ENCODE measurements at regions not wholly inside any gene's neighbourhood (a gene's known extent, or its start where the extent isn't known, plus 50 kb on each side); places are given as distances from the start of the nearest gene placed in this dataset.
"Not testable (repeated sequence)": the region's sequence is repeated elsewhere in the genome, so short reads cannot be mapped to it uniquely, and the experiment has no call there.

DNA sequence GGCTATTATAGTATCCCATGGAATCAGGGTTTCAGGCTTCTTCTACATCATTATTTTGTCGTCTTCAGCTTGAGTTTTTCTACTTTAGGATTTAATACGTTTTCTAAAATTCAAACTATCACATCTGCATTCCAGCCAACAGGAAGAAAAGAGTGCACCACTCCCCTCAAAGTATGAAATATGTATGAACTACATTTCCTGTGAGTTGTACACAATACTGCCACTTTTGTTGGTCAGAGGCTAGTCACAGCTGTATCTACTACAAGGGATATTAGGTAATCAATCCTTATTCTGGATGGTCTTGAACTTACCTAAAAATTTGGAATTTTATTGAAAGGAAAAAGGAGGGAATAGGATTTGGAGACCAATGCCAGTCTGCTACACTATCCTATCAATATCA, 235.6 kb upstream of the TBX18 start:
- CTCF ChIA-PET: interaction anchor here (0.7 to 0.8 kb wide), 2 partner anchors 15 to 289 kb away, joined by 3 read pairs; no protein-coding TSS in a partner anchor

DNA sequence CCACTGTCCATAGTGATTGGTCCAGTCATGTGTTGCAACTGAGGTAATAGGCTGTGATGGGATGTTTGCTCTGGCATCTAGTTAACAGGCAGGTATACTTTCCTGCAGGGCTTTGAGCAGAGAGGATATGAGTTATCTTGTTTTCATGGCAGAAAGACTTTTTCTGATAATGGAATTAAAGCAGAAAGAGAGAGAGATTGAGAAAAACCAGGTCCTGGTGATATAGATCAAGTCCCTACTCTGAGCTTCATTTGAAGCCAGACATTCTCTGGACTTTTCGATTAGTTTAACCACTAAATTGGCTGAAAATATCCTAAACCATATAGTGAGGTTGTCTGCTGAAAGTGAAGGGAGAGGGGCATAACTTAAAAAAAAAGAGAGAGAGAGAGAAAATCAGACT, 233.8 kb upstream of the TBX18 start:
- DNase-seq (ENCODE audit: low spot score): no peak
- POLR2A ChIA-PET (ENCODE audit: low non-redundant PET): no interaction called here
- no peak overlapping the region for H3K27ac ChIP-seq
- TF ChIP-seq, protein P1, sequence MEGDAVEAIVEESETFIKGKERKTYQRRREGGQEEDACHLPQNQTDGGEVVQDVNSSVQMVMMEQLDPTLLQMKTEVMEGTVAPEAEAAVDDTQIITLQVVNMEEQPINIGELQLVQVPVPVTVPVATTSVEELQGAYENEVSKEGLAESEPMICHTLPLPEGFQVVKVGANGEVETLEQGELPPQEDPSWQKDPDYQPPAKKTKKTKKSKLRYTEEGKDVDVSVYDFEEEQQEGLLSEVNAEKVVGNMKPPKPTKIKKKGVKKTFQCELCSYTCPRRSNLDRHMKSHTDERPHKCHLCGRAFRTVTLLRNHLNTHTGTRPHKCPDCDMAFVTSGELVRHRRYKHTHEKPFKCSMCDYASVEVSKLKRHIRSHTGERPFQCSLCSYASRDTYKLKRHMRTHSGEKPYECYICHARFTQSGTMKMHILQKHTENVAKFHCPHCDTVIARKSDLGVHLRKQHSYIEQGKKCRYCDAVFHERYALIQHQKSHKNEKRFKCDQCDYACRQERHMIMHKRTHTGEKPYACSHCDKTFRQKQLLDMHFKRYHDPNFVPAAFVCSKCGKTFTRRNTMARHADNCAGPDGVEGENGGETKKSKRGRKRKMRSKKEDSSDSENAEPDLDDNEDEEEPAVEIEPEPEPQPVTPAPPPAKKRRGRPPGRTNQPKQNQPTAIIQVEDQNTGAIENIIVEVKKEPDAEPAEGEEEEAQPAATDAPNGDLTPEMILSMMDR (conservative IDR thresholded peaks at IDR 0.05; ENCODE audit: low read depth): no peak
- CTCF ChIA-PET: no interaction called here

More for the DNA sequence above, 235.6 kb upstream of the TBX18 start:
- DNase-seq (ENCODE audit: low spot score): no peak
- TF ChIP-seq, protein P1 (conservative IDR thresholded peaks at IDR 0.05; ENCODE audit: low read depth): no peak
- POLR2A ChIA-PET (ENCODE audit: low non-redundant PET): no interaction called here
- H3K27ac ChIP-seq: no peak overlapping the region

DNA sequence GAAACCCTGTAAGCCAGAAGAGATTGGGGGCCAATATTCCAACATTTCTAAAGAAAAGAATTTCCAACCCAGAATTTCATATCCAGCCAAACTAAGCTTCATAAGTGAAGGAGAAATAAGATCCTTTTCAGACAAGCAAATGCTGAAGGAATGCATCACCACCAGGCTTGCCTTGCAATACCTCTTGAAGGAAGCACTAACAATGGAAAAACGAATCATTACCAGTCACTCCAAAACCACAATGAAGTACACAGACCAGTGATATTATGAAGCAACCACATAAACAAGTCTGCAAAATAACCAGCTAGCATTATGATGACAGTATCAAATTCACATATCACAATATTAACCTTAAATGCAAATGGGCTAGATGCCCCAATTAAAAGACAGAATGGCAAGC, 224.4 kb upstream of the TBX18 start:
- CTCF ChIA-PET; H3K27ac ChIP-seq; DNase-seq (ENCODE audit: low spot score); POLR2A ChIA-PET (ENCODE audit: low non-redundant PET): not testable (repeated sequence)

DNA sequence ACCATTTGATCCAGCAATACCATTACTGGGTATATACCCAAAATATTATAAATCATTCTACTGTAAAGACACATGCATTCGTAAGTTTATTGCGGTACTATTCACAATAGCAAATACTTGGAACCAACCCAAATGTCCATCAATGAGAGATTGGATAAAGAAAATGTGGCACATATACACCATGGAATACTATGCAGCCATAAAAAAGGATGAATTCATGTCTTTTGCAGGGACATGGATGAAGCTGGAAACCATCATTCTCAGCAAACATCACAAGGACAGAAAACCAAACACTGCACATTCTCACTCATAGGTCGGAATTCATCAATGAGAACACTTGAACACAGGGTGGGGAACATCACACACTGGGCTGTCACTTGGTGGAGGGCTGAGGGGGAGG, 221.1 kb upstream of the TBX18 start:
- POLR2A ChIA-PET (ENCODE audit: low non-redundant PET); H3K27ac ChIP-seq; DNase-seq (ENCODE audit: low spot score): not testable (repeated sequence)
- CTCF ChIA-PET: interaction anchor here (0.7 kb wide), 1 partner anchor 211 kb away, joined by 3 read pairs; no protein-coding TSS in a partner anchor

DNA sequence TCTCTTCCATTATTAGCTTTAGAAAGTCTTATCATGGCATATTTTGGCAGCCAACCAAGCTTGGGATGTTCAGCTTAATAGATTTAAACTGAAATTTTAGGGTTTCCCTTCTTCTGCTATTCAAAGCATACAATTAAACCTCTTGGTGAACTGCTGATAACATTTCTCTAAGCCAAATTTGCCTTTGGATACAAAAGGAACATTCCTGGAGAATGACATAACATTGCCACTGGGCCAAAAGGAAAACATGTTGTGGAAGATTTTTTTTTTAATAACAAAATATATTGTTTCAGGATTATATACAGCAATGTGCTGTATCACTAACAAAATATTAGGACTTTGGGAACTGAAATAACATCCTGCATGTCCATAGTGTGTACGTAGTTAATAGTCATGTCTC, 215.1 kb upstream of the TBX18 start:
- TF ChIP-seq, protein P1 (conservative IDR thresholded peaks at IDR 0.05; ENCODE audit: low read depth): no peak
- no peak for DNase-seq (ENCODE audit: low spot score)
- ChIA-PET POLR2A (ENCODE audit: low non-redundant PET) (no interaction called here), CTCF (no interaction called here)
- no peak overlapping the region for H3K27ac ChIP-seq

DNA sequence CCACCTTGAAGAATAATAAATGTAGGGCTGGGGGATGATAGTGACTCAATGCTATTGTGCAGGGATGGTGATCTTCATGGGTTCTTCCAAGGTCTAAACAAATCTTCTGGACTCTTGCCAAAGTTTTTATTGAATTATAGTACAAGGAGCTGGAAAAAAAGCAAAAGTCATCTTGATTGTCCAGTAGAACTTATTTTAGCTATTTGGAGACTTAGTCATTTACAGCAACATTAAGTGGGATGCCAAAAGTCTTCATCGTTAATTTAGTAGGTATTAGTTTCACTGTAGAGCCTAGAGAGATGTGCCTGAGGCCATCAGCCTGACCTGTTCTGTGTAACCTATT, 212.9 kb upstream of the TBX18 start:
- DNase-seq (ENCODE audit: low spot score): no peak
- TF ChIP-seq, protein P1 (conservative IDR thresholded peaks at IDR 0.05; ENCODE audit: low read depth): no peak
- ChIA-PET POLR2A (ENCODE audit: low non-redundant PET) (no interaction called here), CTCF (interaction anchor here (0.6 to 1.3 kb wide), 2 partner anchors 346 to 414 kb away, joined by 3 to 4 read pairs; no protein-coding TSS in a partner anchor)
- no peak overlapping the region for H3K27ac ChIP-seq

DNA sequence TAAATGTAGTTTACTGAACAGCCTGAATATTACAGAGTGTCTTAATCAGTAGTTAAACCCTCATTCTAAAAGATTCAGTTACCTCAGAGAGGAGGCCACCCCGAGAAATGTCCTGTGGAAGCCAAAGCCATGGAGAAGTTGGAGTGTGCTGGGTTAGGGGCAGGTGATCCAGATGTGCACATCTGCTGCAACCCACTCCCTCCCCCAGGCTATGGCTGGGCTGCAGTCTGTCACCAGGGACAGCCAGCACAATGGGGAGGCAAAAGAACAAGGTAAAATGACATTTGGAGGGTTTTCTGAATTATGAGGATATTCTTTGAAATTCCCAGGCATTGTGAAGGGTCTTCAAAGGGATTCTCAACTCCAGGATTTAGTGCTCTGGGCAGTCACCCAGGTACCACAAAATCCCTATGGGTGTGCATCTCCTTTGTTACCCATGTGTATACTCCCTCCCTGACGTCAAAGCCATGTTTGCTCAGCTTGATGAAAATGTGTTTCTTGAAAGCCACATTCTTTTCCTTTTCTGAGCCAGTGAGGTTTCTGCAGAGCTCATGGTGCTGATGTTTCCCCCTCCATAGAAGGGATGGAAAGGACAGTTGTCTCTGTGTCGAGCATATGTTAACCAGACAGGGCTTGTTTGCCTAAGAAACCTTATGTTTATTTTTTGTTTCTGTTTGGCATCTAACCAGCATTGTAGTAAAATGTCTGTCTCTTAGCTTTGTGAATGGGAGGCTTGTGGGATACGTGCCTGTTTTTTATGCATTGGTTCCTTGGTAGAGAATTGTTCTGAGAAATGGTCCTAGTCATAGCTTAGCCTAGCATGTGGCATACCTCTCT, 212.3 kb upstream of the TBX18 start:
- no peak for DNase-seq (ENCODE audit: low spot score)
- ChIA-PET POLR2A (ENCODE audit: low non-redundant PET) (no interaction called here), CTCF (interaction anchor here (0.6 to 1.3 kb wide), 2 partner anchors 347 to 413 kb away, joined by 3 to 4 read pairs; no protein-coding TSS in a partner anchor)
- H3K27ac ChIP-seq: no peak overlapping the region
- TF ChIP-seq, protein P1 (conservative IDR thresholded peaks at IDR 0.05; ENCODE audit: low read depth): no peak

All from RWPE1 (cell line).